ENCODE measurements at regions not wholly inside any gene's neighbourhood (a gene's known extent, or its start where the extent isn't known, plus 50 kb on each side); places are given as distances from the start of the nearest gene placed in this dataset.

DNA sequence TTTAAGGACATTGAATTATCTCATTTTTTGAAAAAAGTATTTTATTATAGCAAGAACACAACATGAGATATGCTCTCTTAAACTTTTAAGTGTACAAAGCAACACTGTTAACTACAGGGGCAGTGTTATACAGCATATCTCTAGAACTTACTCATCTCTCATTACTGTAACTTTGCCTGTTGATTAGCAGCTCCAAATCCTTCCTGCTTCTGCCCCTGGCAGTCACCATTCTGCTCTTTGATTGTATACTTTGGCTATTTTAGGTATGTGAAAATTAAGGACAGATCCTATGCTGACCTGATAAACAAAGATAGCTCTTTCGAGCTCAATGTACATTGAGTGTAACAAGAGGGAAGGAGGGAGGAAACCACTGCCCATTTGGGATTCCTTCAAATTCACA lies 1349.8 kb upstream of the GJE1 start:
- CTCF ChIA-PET (ENCODE audit: low intra/inter-chr PET ratio) = no interaction called here
- Histone ChIP-seq H3K4me1 (replicated peaks in 1 of 2; ENCODE audit: control insufficient read depth in 2 of 2, insufficient read depth in 2 of 2, low read length in 2 of 2) (no peaks in the 10 kb centered on the region), H2AFZ (ENCODE audit: low read depth, low read length) (no peak overlapping the region), H3K27me3 (ENCODE audit: control insufficient read depth in 2 of 2, insufficient read depth in 2 of 2, low read length in 2 of 2) (no peaks in the 10 kb centered on the region), H3K4me2 (ENCODE audit: insufficient read depth, low read length) (no peak overlapping the region), H3K4me3 (no peak overlapping the region), H3K9ac (ENCODE audit: insufficient read depth in 1 of 2, low read depth in 2 of 2, low read length in 2 of 2) (no peak overlapping the region), H3K36me3 (ENCODE audit: control insufficient read depth, insufficient read depth, low read length) (no peaks in the 10 kb centered on the region), H3K9me1 (ENCODE audit: control insufficient read depth, insufficient read depth, low read length) (no peaks in the 10 kb centered on the region), H3K79me2 (ENCODE audit: control insufficient read depth, insufficient read depth, low read length) (no peaks in the 10 kb centered on the region), H4K20me1 (replicated peaks; ENCODE audit: control insufficient read depth, insufficient read depth, low read length) (no peaks in the 10 kb centered on the region), H3K27ac (ENCODE audit: extremely low read depth, low read depth, low read length) (no peak overlapping the region), H3K9me3 (replicated peaks; ENCODE audit: control insufficient read depth, insufficient read depth, low read depth, low read length) (no peaks in the 10 kb centered on the region)
- BruUV-seq (replicated peaks) = no TSS peak
- DNase-seq (ENCODE audit: extremely low read depth in 1 of 4, low spot score in 3 of 4) = no peak
- POLR2A ChIA-PET = no interaction called here
- no peak for FAIRE-seq
- TF ChIP-seq ZNF445 (CRISPR knock-in tag; IDR thresholded peaks at IDR 0.05; ENCODE audit: low read depth) (no peak), ZNF583 (CRISPR knock-in tag; IDR thresholded peaks at IDR 0.05) (no peak)
- intact Hi-C loops (cut with micrococcal nuclease) (no loop called here), in situ Hi-C loops (cut with MboI) (loop anchor here (25.0 kb wide), 1 partner anchor 504 kb away; no protein-coding TSS in a partner anchor)
- WGBS (ENCODE audit: insufficient coverage, low coverage, missing lambda C conversion rate) = 0% methylated on average over 1 of the region's 1 CpG
- ATAC-seq = no peak

DNA sequence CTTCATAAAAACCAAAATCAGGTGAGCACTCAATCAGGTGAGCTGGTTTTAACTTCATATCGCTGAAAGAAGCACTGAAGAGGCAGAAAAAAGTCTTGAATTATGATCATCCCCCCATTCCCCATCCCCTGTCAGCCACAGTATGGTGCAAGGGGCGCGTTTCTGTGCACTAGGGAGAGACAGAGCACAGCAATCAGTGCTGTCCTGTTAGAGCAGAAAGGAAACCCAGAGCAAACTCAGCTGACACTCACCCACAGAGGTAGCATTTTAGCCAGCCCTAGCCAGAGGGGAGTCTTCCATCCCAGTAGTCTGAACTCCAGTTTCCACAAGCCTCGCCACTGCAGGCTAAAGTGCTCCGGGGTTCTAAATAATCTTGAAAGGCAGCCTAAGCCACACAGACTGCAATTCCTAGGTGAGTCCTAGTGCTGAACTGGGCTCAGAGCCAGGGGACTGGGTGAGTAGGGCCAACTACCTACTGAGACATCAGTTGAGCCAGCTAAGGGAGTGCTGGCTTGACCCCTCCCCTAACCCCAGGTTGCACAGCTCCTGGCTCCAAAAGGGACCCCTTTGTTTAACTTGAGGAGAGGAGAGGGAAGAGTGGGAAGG lies 1352.6 kb upstream of the GJE1 start:
- no peak for FAIRE-seq
- intact Hi-C loops (cut with micrococcal nuclease) (no loop called here), in situ Hi-C loops (cut with MboI) (loop anchor here (25.0 kb wide), 1 partner anchor 507 kb away; no protein-coding TSS in a partner anchor)
- ChIA-PET CTCF (ENCODE audit: low intra/inter-chr PET ratio) (no interaction called here), POLR2A (no interaction called here)
- no peaks in the 10 kb centered on the region for H4K20me1 ChIP-seq (replicated peaks; ENCODE audit: control insufficient read depth, insufficient read depth, low read length)
- no peaks in the 10 kb centered on the region for H3K36me3 ChIP-seq (ENCODE audit: control insufficient read depth, insufficient read depth, low read length)
- H3K9me1 ChIP-seq (ENCODE audit: control insufficient read depth, insufficient read depth, low read length) = no peaks in the 10 kb centered on the region
- 4% methylated on average over 5 of the region's 5 CpGs for WGBS (ENCODE audit: insufficient coverage, low coverage, missing lambda C conversion rate)
- H2AFZ ChIP-seq (ENCODE audit: low read depth, low read length) = no peak overlapping the region
- ATAC-seq = no peak
- no TSS peak for BruUV-seq (replicated peaks)
- no peak overlapping the region for H3K4me3 ChIP-seq
- H3K4me2 ChIP-seq (ENCODE audit: insufficient read depth, low read length) = no peak overlapping the region
- DNase-seq (ENCODE audit: extremely low read depth in 1 of 4, low spot score in 3 of 4) = no peak
- no peaks in the 10 kb centered on the region for H3K4me1 ChIP-seq (replicated peaks in 1 of 2; ENCODE audit: control insufficient read depth in 2 of 2, insufficient read depth in 2 of 2, low read length in 2 of 2)
- no peaks in the 10 kb centered on the region for H3K9me3 ChIP-seq (replicated peaks; ENCODE audit: control insufficient read depth, insufficient read depth, low read depth, low read length)
- no peak overlapping the region for H3K27ac ChIP-seq (ENCODE audit: extremely low read depth, low read depth, low read length)
- no peaks in the 10 kb centered on the region for H3K79me2 ChIP-seq (ENCODE audit: control insufficient read depth, insufficient read depth, low read length)
- no peaks in the 10 kb centered on the region for H3K27me3 ChIP-seq (ENCODE audit: control insufficient read depth in 2 of 2, insufficient read depth in 2 of 2, low read length in 2 of 2)
- H3K9ac ChIP-seq (ENCODE audit: insufficient read depth in 1 of 2, low read depth in 2 of 2, low read length in 2 of 2) = no peak overlapping the region
- TF ChIP-seq, protein P1, sequence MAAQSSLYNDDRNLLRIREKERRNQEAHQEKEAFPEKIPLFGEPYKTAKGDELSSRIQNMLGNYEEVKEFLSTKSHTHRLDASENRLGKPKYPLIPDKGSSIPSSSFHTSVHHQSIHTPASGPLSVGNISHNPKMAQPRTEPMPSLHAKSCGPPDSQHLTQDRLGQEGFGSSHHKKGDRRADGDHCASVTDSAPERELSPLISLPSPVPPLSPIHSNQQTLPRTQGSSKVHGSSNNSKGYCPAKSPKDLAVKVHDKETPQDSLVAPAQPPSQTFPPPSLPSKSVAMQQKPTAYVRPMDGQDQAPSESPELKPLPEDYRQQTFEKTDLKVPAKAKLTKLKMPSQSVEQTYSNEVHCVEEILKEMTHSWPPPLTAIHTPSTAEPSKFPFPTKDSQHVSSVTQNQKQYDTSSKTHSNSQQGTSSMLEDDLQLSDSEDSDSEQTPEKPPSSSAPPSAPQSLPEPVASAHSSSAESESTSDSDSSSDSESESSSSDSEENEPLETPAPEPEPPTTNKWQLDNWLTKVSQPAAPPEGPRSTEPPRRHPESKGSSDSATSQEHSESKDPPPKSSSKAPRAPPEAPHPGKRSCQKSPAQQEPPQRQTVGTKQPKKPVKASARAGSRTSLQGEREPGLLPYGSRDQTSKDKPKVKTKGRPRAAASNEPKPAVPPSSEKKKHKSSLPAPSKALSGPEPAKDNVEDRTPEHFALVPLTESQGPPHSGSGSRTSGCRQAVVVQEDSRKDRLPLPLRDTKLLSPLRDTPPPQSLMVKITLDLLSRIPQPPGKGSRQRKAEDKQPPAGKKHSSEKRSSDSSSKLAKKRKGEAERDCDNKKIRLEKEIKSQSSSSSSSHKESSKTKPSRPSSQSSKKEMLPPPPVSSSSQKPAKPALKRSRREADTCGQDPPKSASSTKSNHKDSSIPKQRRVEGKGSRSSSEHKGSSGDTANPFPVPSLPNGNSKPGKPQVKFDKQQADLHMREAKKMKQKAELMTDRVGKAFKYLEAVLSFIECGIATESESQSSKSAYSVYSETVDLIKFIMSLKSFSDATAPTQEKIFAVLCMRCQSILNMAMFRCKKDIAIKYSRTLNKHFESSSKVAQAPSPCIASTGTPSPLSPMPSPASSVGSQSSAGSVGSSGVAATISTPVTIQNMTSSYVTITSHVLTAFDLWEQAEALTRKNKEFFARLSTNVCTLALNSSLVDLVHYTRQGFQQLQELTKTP (IDR thresholded peaks at IDR 0.05; ENCODE audit: low read depth in 1 of 2, partially characterized antibody in 2 of 2) = no peak

All from K562 (cell line).